GM12874 (cell line): ENCODE measurements at regions not wholly inside any gene's neighbourhood (a gene's known extent, or its start where the extent isn't known, plus 50 kb on each side); places are given as distances from the start of the nearest gene placed in this dataset.

Experiments
- CTCF ChIP-seq: IDR thresholded peaks from 2 replicates; pipeline ENCODE4 v1.5.1; 2011; ENCODE audit warnings: low read depth, mild to moderate bottlenecking, control low read depth, low read length, moderate library complexity; ENCODE audit not compliant: insufficient read depth

- TF ChIP-seq CTCF, result no peak
These were observed 125.3 kb downstream of the TSHZ3 start for GRCh38 chr19:31223740-31224534.

GRCh38 chr19:31220540-31220939, 128.7 kb downstream of the TSHZ3 start:
- no peak for TF ChIP-seq CTCF

- no peak for TF ChIP-seq CTCF
These were observed 134.2 kb downstream of the TSHZ3 start for GRCh38 chr19:31214997-31215396.

GRCh38 chr19:31214086-31214485, 135.2 kb downstream of the TSHZ3 start:
- TF ChIP-seq CTCF, result no peak

GRCh38 chr19:31211088-31211487, 138.1 kb downstream of the TSHZ3 start:
- TF ChIP-seq CTCF, result no peak

- no peak for TF ChIP-seq CTCF
These were observed 143.2 kb downstream of the TSHZ3 start for GRCh38 chr19:31205887-31206518.

- no peak for TF ChIP-seq CTCF
These were observed 145.1 kb downstream of the TSHZ3 start for GRCh38 chr19:31204115-31204514.
